Skeletal muscle tissue (tissue), 3 donors: ENCODE measurements at regions not wholly inside any gene's neighbourhood (a gene's known extent, or its start where the extent isn't known, plus 50 kb on each side); places are given as distances from the start of the nearest gene placed in this dataset.

Experiments used
- H3K27ac ChIP-seq: one replicate; pipeline ENCODE4 v1.7.0; 2013; ENCODE audit warnings: mild to moderate bottlenecking, low read depth, low read length, inconsistent platforms
- H3K27me3 ChIP-seq, 3 donors: one replicate each; pipeline ENCODE4 v1.7.0; 2013; ENCODE audit warnings: low read length in 3 of 3; ENCODE audit not compliant: control insufficient read depth in 3 of 3, insufficient read depth in 3 of 3
- H3K36me3 ChIP-seq, 3 donors: one replicate each; pipeline ENCODE4 v1.7.0; 2013; ENCODE audit warnings: low read length in 3 of 3; ENCODE audit not compliant: control insufficient read depth in 3 of 3, insufficient read depth in 3 of 3
- H3K4me1 ChIP-seq, 3 donors: one replicate each; pipeline ENCODE4 v1.7.0; 2013; ENCODE audit warnings: low read length in 3 of 3, mild to moderate bottlenecking in 3 of 3; ENCODE audit not compliant: control insufficient read depth in 3 of 3, insufficient read depth in 3 of 3
- H3K4me3 ChIP-seq, 3 donors: one replicate each; pipeline ENCODE4 v1.7.0; 2013; ENCODE audit warnings: low read length in 3 of 3
- H3K9ac ChIP-seq, 3 donors: one replicate each; pipeline ENCODE4 v1.7.0; 2013; ENCODE audit warnings: low read length in 3 of 3, mild to moderate bottlenecking in 3 of 3, moderate library complexity in 2 of 3, low read depth in 1 of 3
- H3K9me3 ChIP-seq, 3 donors: one replicate each; pipeline ENCODE4 v1.7.0; 2013; ENCODE audit warnings: low read length in 3 of 3; ENCODE audit not compliant: control insufficient read depth in 3 of 3
- donor health status: Osteomylitis.

DNA sequence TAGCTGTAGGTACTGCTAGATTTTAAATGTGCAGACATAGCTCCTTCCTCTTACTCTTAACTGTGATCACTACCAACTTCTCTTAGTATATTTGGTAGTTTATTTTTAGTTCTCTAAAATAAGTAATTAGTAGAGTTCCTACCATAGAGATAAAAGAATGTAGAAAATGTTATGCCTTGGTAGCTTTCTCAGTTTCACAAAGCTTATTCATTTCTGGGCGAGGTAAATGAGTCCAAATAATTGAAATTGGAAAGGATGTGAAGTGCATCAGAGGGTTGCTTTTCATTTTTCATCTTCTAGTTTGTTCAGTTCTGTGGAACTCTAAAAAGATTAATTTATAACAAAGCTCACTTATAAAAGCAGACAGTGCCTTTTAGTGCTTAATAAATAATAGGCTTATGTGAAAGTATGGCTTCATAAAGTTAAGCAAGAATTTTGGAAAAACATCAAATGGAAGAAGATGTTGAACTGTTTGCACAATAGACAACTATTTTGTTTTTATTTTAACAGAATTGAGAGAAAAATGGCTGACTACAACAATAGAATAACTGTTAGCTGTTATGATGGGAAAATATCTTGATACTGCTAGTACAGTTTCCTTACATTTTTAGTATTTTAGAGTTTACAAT lies 303.7 kb downstream of the UTRN start:
- no peak overlapping the region for H3K4me3 ChIP-seq
- H3K9me3 ChIP-seq = no peaks in the 10 kb centered on the region
- no peak overlapping the region for H3K9ac ChIP-seq
- H3K27me3 ChIP-seq = no peaks in the 10 kb centered on the region
- no peaks in the 10 kb centered on the region for H3K4me1 ChIP-seq
- no peaks in the 10 kb centered on the region for H3K36me3 ChIP-seq
- H3K27ac ChIP-seq = no peak overlapping the region

DNA sequence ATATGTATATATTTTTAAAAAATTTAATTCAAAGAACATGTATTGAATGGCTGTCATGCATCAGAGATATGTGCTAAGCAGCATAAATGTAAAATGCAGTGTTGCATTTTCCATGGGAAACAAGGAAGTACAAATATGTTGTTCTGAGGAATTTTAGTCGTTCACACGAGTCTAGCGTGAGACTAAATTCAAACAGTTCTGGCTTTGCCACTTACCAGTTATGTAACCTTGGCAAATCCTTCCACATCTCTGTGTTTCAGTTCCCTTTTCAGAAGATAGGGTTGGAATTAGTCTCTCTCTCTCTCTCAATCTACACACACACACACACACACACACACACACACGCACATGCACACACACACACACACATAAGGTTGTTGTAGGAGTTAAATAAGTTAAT lies 305.4 kb downstream of the UTRN start:
- no peaks in the 10 kb centered on the region for H3K4me1 ChIP-seq
- no peaks in the 10 kb centered on the region for H3K9me3 ChIP-seq
- no peak overlapping the region for H3K9ac ChIP-seq
- no peak overlapping the region for H3K27ac ChIP-seq
- H3K4me3 ChIP-seq = no peak overlapping the region
- no peaks in the 10 kb centered on the region for H3K27me3 ChIP-seq
- no peaks in the 10 kb centered on the region for H3K36me3 ChIP-seq

DNA sequence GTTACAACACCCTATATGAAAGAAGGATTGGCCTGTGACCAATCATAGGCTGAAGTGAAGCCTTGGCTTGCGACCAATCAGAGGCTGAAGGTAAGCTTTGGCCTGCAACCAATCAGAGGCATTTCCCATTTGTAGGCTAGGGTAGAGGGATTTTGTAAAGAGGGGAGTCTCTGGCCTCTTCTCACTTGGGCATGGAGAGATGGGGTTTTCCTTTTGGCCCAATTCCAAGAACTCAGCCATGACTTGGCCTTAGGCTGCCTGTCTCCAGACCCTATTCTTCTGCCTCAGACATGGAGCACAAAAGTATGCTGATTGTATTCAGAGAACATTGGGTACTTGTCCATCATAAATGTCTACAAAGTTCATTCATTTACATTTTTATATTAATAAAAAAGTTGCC lies 308.3 kb downstream of the UTRN start:
- no peaks in the 10 kb centered on the region for H3K36me3 ChIP-seq
- H3K27ac ChIP-seq = no peak overlapping the region
- no peaks in the 10 kb centered on the region for H3K4me1 ChIP-seq
- no peaks in the 10 kb centered on the region for H3K27me3 ChIP-seq
- H3K4me3 ChIP-seq = no peak overlapping the region
- no peaks in the 10 kb centered on the region for H3K9me3 ChIP-seq
- H3K9ac ChIP-seq = no peak overlapping the region

- no peak overlapping the region for H3K27ac ChIP-seq
- H3K27me3 ChIP-seq = no peaks in the 10 kb centered on the region
- no peaks in the 10 kb centered on the region for H3K36me3 ChIP-seq
- H3K4me3 ChIP-seq = no peak overlapping the region
- H3K4me1 ChIP-seq = no peaks in the 10 kb centered on the region
- H3K9me3 ChIP-seq = no peaks in the 10 kb centered on the region
- no peak overlapping the region for H3K9ac ChIP-seq
These were observed 309.4 kb downstream of the UTRN start for GRCh38 chr6:144594585-144594984.

DNA sequence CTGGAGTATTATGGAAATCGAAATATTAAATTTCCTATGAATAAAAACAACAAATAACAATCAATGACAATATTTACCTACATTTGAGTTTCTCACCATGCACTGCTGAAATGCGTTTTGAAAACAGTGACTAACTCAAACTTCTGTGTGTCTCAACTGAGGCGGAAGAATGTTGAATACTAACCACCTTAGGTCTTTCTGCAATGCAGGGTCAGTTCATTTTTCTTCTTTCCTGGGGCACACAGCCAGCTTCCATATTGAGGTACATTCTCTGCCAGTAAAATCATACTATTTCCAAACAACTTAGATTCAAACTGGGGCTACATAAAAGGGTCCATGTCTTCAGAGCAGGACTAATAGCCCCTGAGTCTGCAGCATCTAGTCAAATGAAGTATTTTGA lies 310.1 kb downstream of the UTRN start:
- no peaks in the 10 kb centered on the region for H3K27me3 ChIP-seq
- H3K4me1 ChIP-seq = no peaks in the 10 kb centered on the region
- H3K9ac ChIP-seq = no peak overlapping the region
- peaks cover 0 to 3% (median 0%) of the 10 kb centered on the region in 3 donors for H3K9me3 ChIP-seq
- no peak overlapping the region for H3K27ac ChIP-seq
- no peaks in the 10 kb centered on the region for H3K36me3 ChIP-seq
- H3K4me3 ChIP-seq = no peak overlapping the region

DNA sequence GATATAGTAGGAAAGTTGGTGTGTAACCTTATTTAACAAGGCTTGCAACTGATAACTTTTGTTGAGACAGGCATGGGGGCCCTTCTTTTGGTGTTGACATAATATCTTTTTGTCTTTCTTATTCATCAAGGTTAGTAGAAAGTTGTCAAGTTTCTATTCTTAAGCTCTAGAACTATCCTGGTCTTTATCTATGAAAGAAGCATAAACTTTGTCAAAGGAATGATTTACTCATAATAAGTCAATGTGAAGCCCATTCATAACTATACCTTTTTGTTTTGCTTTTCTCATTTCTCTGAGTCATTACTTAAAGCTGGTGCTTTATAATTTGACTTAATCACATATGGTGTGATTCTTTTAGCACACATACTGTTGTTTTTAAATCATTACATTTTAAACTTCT lies 312.4 kb downstream of the UTRN start:
- Histone ChIP-seq H3K27me3 (no peaks in the 10 kb centered on the region), H3K9ac (no peak overlapping the region), H3K27ac (no peak overlapping the region), H3K36me3 (no peaks in the 10 kb centered on the region), H3K9me3 (peaks cover 0 to 4% (median 2%) of the 10 kb centered on the region in 3 donors), H3K4me3 (no peak overlapping the region), H3K4me1 (no peaks in the 10 kb centered on the region)

DNA sequence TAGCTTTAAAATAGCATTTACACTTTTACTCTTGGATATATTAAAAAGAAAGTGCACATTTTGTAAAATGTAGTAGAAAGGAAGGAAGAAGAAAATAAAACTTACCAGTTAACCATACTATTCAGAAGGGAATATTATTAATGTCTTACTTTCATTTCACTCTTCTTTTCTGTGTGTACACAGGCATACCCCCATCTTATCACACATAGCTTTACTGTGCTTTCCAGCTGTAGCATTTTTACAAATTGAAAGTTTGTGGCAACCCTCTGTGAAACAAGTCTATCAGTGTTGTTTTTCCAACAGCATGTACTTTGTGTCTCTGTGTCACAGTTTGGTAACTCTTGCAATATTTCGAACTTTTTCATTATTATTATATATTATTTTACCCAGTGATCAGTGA lies 314.5 kb downstream of the UTRN start:
- no peak overlapping the region for H3K27ac ChIP-seq
- no peak overlapping the region for H3K9ac ChIP-seq
- no peak overlapping the region for H3K4me3 ChIP-seq
- no peaks in the 10 kb centered on the region for H3K27me3 ChIP-seq
- no peaks in the 10 kb centered on the region for H3K4me1 ChIP-seq
- peaks cover 0 to 4% (median 2%) of the 10 kb centered on the region in 3 donors for H3K9me3 ChIP-seq
- H3K36me3 ChIP-seq = no peaks in the 10 kb centered on the region

GRCh38 chr6:144601221-144601620 lies 316.1 kb downstream of the UTRN start:
- no peaks in the 10 kb centered on the region for H3K27me3 ChIP-seq
- no peaks in the 10 kb centered on the region for H3K36me3 ChIP-seq
- no peak overlapping the region for H3K4me3 ChIP-seq
- no peak overlapping the region for H3K27ac ChIP-seq
- no peak overlapping the region for H3K9ac ChIP-seq
- no peaks in the 10 kb centered on the region for H3K4me1 ChIP-seq
- H3K9me3 ChIP-seq = peaks cover 0 to 4% (median 2%) of the 10 kb centered on the region in 3 donors

DNA sequence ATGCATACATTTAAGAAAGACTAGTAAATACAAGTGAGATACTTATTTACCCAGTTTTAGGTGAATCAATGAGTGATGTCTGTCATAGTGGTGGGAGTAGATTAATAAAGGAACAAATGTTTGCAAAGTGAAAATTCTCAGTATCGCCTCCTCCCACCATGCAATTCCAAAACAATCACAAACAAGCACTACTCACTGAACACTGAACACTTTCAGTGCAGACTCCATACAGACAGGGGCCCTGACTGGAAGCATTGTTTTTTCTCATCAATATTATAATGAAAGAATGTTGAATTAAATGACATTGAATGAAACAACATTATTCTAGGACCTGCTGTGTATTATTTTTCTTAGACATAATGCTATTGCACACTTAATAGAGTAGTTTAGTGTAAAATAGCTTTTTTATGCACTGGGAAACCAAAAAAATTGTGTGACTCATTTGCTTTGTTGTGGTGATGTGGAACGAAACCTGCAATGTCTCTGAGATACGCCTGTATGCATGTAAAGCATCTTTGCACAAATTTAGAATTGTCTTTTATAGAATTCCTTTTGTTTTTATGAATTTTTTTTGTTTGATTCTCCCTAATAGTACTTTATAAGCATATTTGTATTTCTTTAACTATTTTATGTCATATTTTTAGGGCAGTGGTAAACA lies 317.5 kb downstream of the UTRN start:
- Histone ChIP-seq H3K36me3 (no peaks in the 10 kb centered on the region), H3K27me3 (no peaks in the 10 kb centered on the region), H3K27ac (no peak overlapping the region), H3K9ac (no peak overlapping the region), H3K9me3 (peaks cover 0 to 4% (median 2%) of the 10 kb centered on the region in 3 donors), H3K4me3 (no peak overlapping the region), H3K4me1 (no peaks in the 10 kb centered on the region)

DNA sequence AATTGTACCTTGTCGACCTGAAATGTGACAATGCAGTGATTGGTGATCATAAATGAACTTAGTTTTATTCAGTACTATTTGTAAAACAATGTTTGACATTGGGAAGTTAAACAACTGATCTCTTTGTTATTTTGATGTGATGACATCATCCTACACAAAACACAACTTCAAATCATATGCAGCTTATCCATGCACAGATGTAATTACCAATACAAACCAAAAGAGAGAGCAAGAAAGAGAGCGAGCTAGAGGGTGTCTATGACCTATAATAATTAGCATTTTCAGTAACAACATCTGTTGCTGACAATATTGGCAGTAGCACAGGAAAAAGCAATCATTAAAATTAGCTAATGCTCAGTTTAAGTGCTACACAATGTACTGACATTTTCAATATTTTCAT lies 320.9 kb downstream of the UTRN start:
- Histone ChIP-seq H3K9me3 (no peaks in the 10 kb centered on the region), H3K4me1 (no peaks in the 10 kb centered on the region), H3K27me3 (no peaks in the 10 kb centered on the region), H3K4me3 (no peak overlapping the region), H3K36me3 (no peaks in the 10 kb centered on the region), H3K9ac (no peak overlapping the region), H3K27ac (no peak overlapping the region)
